NCI-H69 (cell line): ENCODE measurements at regions not wholly inside any gene's neighbourhood (a gene's known extent, or its start where the extent isn't known, plus 50 kb on each side); places are given as distances from the start of the nearest gene placed in this dataset.
A peak's percentile ranks its signal among the peaks of the same experiment; 100 is the strongest.
"Not testable (repeated sequence)": the region's sequence is repeated elsewhere in the genome, so short reads cannot be mapped to it uniquely, and the experiment has no call there.

ENCODE experiments used
- DNase-seq: peaks from one replicate; lab custom pipeline; 2025; lab: John Stamatoyannopoulos, UW

DNA sequence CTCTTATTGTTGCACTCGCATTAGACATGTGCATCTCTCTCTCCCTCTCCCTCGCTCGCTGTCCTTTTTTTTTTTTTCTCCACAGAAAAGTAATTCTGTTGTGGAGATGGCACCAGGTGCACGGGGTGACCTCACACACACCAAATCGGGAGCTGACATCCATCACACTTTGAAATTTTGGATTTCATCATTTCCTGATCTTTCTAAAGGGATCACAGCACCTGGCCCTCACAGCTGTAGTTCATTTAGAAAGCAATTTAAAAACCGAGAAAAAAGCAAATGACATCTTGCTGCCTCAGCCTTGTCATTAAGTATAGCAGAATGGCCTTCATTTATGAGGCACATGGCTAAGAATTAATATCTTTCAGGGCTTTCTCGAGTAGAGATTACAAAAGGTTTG is 717.2 kb downstream of the RNF144A start:
- peak; percentile 90 for DNase-seq

DNA sequence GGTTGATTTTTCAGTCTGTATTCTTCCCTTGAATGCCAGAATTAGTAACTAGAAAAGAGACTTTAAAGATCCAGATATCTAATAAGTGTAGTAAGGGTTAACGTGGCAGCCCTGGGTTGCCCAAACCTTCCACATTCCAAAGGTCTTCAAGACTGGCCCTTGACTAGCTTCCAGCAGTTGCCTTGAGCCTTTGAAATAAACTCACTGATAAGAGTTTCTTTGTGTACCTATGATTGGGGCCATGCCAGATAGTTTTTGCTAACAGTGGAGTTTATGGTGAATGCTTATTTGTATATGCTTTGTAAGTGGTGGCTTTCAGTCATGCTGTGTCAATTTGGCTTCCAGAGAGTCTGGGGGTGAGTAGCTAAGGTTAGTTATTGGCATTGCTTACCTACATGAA is 722.3 kb downstream of the RNF144A start:
- no peak for DNase-seq

- DNase-seq = not testable (repeated sequence)
Measured at GRCh38 chr2:7641272-7641671, 724.1 kb downstream of the RNF144A start.

DNA sequence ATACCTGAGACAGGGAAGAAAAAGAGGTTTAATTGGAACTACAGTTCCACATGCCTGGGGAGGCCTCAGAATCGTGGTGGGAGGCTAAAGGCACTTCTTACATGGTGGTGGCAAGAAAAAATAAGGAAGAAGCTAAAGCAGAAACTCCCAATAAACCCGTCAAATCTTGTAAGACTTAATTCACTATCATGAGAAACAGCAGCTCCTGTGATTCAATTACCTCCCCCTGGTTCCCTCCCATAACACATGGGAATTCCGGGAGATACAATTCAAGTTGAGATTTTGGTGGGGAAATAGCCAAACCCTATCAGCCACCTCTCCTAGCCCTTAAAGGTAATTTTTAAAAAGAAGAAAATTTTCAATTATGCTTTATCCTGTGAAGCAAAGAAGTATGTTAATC is 728.8 kb downstream of the RNF144A start:
- no peak for DNase-seq

- no peak for DNase-seq
Measured at GRCh38 chr2:7646661-7647060, 729.4 kb downstream of the RNF144A start.

- DNase-seq = no peak
Measured at GRCh38 chr2:7648221-7648795, 731.1 kb downstream of the RNF144A start.

GRCh38 chr2:7649461-7650228 is 732.4 kb downstream of the RNF144A start:
- DNase-seq = no peak

DNA sequence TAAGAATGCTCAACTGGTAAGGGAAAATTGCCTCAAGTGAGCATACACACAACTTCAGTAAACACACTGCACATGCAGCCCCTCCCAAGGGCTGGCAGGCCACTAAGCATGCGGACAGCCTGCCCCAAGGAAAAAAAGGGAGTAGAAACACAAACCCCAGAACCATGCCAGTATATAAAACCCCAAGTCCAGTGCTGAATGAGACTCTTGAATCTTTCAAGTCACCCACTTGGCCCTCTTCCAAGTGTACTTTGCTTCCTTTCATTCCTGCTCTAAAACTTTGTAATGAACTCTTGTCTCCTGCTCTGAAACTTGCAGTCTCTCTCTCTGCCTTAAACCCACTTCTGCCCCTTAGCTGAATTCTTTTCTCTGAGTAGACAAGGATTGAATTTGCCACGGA is 736.4 kb downstream of the RNF144A start:
- no peak for DNase-seq

- DNase-seq = no peak
Measured at GRCh38 chr2:7655629-7656028, 738.4 kb downstream of the RNF144A start.

GRCh38 chr2:7657526-7657925 is 740.3 kb downstream of the RNF144A start:
- DNase-seq = not testable (repeated sequence)

DNA sequence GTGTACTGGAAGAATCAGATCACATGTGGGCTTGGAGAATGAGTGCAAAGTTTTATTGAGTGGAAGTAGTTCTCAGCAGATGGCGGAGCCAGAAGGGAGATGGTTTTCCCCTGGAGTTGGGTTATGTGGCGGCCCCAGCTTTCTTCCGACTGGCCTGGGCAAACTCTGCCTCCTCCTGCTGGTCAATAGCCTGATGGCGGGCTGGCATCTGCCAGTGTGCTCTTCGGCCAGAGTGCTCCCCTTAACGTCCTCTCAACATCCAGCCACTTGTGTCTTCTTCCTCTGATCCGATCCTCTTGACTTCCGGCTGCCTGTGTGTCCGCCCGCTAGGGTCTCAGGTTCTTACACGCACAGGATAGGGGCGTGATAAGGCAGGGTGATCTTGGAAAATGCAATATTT is 741.3 kb downstream of the RNF144A start:
- no peak for DNase-seq

- no peak for DNase-seq
Measured at GRCh38 chr2:7660816-7661215, 743.6 kb downstream of the RNF144A start.

- DNase-seq = no peak
Measured at GRCh38 chr2:7661502-7661901, 744.3 kb downstream of the RNF144A start.

DNA sequence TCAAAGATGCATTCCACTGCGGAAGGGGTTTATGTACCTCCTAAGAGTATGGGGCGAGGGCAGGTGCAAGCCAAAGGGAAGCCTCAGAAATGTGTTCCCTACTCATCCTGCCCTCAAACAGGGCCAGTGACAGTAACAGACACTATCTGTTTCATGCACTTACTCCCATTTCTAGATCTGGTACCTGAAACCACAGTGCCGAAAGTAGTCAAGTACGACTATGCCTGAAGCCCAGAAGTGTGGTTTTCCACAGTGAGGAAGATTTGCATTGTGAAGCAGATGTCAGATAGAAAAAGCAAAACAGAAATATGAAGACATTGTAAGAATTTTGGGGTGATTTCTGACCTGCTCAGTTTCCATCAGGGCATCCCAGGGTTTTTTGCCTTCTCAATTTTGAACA is 748.7 kb downstream of the RNF144A start:
- DNase-seq = no peak

- DNase-seq = peak; percentile 59
Measured at GRCh38 chr2:7666596-7667259, 749.5 kb downstream of the RNF144A start.

DNA sequence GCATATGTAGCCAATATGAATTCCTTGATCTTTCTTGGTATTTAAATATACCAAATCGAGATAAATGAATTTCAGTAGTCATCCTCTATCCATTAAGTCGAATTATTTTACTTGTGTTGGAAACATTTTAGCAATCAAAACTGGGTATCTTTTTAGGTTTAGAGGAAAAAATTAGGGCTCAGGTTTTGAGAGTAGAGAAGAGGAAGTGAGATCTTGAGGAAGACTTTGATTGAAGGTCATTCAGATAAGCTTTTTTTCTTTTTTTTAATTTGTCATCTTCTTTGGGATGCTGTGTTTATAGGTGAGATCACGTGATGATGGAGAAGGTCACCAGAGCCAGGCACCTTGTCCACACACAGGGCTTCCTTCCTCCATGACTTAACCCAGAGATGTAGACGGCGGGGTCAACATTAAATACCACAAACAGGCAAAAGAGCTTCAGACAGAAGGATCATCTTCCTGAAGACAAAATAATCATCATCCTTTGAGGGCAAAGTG is 750.1 kb downstream of the RNF144A start:
- no peak for DNase-seq

DNA sequence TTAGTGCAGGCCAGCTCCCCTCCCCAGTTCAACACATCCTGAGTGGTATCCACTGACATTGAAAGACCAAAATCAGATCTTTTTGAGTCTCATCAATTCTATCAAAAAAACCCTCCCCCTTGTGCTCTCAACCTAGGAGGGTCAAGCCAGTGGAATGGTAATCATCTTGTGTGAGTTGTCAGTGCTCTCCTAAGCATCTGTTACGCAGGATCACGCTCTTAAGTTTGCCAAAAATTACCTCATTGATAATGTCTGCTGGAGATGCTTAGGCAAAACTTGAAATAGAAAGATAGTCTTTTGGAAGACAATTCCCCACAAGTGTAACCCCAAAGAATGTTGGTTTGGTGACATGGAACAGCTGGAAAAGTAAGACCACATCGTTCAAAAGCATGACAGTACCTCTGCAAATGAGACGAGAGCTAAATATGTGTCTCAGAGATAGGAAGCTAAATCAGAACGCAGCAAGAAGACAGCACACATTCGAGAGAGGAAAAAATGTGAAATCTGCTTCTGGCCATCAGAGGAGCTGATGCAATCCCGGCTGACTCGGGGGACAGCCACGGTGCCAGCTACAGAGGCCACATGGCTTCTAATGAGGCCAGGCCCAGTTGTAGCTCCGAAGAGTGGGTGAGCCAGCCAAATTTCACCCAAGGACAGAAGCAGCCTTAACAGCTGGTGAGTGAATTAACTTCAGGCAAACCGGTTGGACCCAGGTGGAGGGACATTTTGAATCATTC is 753.9 kb downstream of the RNF144A start:
- DNase-seq = no peak

GRCh38 chr2:7672027-7672684 is 754.9 kb downstream of the RNF144A start:
- DNase-seq = peak; percentile 1

GRCh38 chr2:7672685-7673071 is 755.5 kb downstream of the RNF144A start:
- no peak for DNase-seq

GRCh38 chr2:7673101-7673500 is 755.9 kb downstream of the RNF144A start:
- DNase-seq = no peak

DNA sequence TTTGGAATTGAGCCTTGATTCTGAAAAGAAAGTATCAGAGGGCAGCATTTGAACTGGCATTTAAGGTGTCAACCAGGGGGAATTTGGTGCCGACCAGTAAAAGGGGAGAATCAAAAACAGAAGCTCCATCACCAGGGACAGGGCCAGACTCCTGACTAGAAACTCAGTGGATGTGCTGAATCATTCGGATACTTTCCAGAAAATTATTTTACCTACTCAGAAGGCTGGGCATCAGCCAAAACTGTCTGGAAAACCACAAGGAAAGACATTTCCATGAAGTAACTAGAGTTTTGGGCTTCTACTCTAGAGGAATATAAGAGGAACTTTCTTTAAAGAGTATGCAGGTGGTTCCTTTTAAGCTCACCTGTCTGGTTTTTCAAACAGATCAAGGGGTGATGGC is 756.6 kb downstream of the RNF144A start:
- no peak for DNase-seq

DNA sequence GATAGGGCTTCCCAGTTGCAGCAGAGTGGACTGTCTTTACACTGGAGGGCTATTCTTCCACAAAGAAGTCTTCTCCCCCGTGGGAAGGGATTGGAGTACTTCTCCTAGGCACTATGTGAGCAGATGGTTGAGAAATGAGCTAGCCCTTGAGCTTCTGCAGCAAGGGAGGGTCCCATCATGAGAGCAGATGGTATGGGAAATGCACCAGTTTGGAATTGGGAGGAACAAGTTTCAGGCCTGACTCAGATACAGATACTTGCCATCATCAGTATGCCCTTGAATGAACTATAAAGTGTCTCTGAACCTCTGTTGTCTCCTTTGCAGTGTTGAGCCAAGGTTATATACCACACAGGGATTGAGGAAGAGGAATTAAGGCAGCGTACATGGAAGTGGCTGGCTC is 757.4 kb downstream of the RNF144A start:
- DNase-seq = no peak
